Fibroblast of the aortic adventitia (primary cell): ENCODE measurements at regions not wholly inside any gene's neighbourhood (a gene's known extent, or its start where the extent isn't known, plus 50 kb on each side); places are given as distances from the start of the nearest gene placed in this dataset.
A peak's percentile ranks its signal among the peaks of the same experiment; 100 is the strongest.

Experiments
- DNase-seq: peaks from one replicate; pipeline ENCODE4 v3.0.0-alpha.2; 2010; ENCODE audit warnings: low read depth
- H3K4me3 ChIP-seq: 2 replicates; pipeline ENCODE4 v1.5.1; 2011; ENCODE audit warnings: low read depth, mild to moderate bottlenecking, control low read depth, low read length, moderate library complexity
- CTCF ChIP-seq: IDR thresholded peaks from 2 replicates; pipeline ENCODE4 v1.5.1; 2011; ENCODE audit warnings: mild to moderate bottlenecking, low read length, control low read depth, inconsistent platforms; ENCODE audit not compliant: insufficient read depth

DNA sequence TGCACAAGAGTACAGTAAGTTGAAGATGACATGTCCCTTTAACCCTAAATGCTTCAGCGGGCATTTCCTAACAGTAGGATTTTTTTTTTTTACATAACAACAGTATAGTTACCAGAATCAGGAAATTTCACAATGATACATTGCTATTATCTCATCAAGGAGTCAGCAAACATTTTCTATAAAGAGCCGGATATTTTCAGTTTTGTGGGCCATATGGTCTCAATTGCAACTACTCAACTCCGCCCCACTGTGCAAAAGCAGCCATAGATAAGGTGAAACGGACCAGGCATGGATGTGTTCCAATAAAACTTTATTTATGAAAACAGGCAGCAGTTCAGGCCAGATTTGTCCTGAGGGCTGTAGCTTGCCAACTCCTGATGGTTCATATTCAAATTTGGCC is 130.6 kb downstream of the SMAD6 start:
- H3K4me3 ChIP-seq: no peak overlapping the region
- no peak for TF ChIP-seq CTCF
- peak; percentile 97 for DNase-seq

DNA sequence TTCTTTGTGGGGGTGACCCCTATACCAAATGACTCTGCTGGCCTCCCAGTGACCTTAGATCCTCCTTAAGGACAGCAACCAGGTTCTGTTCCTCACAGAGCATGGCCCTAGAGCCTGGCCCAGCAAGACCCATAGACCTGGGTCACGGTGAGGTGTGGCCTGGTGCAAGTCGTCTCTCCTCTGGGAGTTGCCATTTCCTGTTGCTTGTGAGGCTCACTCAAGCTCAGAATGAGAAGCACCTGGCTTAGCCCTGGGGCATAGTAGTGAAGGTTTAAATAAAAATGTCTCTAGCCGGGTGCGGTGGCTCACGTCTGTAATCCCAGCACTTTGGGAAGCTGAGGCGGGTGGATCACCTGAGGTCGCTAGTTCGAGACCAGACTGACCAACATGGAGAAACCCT is 131.3 kb downstream of the SMAD6 start:
- TF ChIP-seq CTCF: no peak
- H3K4me3 ChIP-seq: no peak overlapping the region
- DNase-seq: no peak

GRCh38 chr15:66833803-66834202 is 131.8 kb downstream of the SMAD6 start:
- no peak overlapping the region for H3K4me3 ChIP-seq
- no peak for TF ChIP-seq CTCF
- no peak for DNase-seq

- H3K4me3 ChIP-seq: no peak overlapping the region
- no peak for TF ChIP-seq CTCF
- peak; percentile 57 for DNase-seq
Observed at GRCh38 chr15:66834881-66835878, 133.1 kb downstream of the SMAD6 start.

GRCh38 chr15:66836231-66837030 is 134.4 kb downstream of the SMAD6 start:
- DNase-seq: no peak
- no peak for TF ChIP-seq CTCF
- no peak overlapping the region for H3K4me3 ChIP-seq

- H3K4me3 ChIP-seq: no peak overlapping the region
- TF ChIP-seq CTCF: no peak
- DNase-seq: no peak
Observed at GRCh38 chr15:66838202-66838601, 136.2 kb downstream of the SMAD6 start.
